WTC11 (cell line): ENCODE measurements at regions not wholly inside any gene's neighbourhood (a gene's known extent, or its start where the extent isn't known, plus 50 kb on each side); places are given as distances from the start of the nearest gene placed in this dataset.

Source experiments
- CREB1 ChIP-seq: sonication (generic); formaldehyde crosslinking; IDR thresholded peaks from 2 replicates; pipeline ENCODE4 v1.8.0; 2023; ENCODE audit warnings: mild to moderate bottlenecking, missing genetic modification reagents
- GABPB1 ChIP-seq: sonication (generic); formaldehyde crosslinking; IDR thresholded peaks from 2 replicates; pipeline ENCODE4 v1.8.1; 2023; ENCODE audit warnings: mild to moderate bottlenecking, missing genetic modification reagents
- NR2C2 ChIP-seq: sonication (generic); formaldehyde crosslinking; IDR thresholded peaks from 2 replicates; pipeline ENCODE4 v1.8.0; 2022; ENCODE audit warnings: mild to moderate bottlenecking, missing genetic modification reagents
- ZNF232 ChIP-seq: sonication (generic); formaldehyde crosslinking; IDR thresholded peaks from 2 replicates; pipeline ENCODE4 v1.8.0; 2022; ENCODE audit warnings: mild to moderate bottlenecking, missing genetic modification reagents
- TF ChIP-seq, protein P1 (sequence below): fragments of 200-600 bp; IDR thresholded peaks from 2 replicates; pipeline ENCODE4 v1.8.0; 2022; ENCODE audit warnings: antibody characterized with exemption
- TF ChIP-seq, protein P2 (sequence below): sonication (generic); formaldehyde crosslinking; IDR thresholded peaks from 2 replicates; pipeline ENCODE4 v1.8.0; 2022; ENCODE audit warnings: mild to moderate bottlenecking, missing genetic modification reagents

DNA sequence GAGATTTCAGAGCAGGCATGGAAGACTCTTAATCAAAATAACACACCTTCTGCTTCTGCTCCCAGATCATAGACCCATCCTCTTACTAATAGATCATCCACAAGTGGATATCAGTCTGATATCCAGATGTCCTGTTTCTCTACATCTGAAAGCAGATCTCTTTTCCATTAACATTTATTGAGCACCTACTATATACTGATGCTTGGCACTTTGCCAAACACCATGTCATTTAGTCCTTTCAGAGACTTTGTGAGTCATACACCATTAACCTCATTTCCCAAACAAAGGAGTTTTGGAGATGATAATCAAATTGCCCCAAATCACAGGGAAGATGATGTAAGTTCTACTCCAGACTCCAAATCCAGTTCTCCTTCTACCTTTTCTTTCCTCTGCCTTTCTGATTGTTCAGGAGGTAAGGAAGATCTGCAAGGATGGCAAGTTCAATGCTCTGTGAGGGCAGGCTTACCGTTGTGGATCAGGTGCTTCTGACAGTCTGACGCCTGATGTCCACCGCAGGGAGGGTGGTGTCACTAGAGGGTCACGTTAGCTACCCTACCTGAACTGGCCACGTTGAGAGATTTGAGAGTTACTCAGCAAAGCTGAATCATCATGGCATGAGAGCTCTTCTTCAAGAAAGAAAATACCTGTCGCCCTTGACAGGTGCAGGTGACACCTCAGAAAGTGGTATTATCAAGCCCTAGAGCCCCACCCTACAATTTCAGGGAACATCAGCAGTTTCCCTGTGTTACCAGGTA lies 269.6 kb upstream of the ZMIZ1 start:
- TF ChIP-seq GABPB1 (no peak), ZNF232 (CRISPR knock-in tag) (no peak), NR2C2 (CRISPR knock-in tag) (no peak), CREB1 (CRISPR knock-in tag) (no peak)
- TF ChIP-seq, protein P1, sequence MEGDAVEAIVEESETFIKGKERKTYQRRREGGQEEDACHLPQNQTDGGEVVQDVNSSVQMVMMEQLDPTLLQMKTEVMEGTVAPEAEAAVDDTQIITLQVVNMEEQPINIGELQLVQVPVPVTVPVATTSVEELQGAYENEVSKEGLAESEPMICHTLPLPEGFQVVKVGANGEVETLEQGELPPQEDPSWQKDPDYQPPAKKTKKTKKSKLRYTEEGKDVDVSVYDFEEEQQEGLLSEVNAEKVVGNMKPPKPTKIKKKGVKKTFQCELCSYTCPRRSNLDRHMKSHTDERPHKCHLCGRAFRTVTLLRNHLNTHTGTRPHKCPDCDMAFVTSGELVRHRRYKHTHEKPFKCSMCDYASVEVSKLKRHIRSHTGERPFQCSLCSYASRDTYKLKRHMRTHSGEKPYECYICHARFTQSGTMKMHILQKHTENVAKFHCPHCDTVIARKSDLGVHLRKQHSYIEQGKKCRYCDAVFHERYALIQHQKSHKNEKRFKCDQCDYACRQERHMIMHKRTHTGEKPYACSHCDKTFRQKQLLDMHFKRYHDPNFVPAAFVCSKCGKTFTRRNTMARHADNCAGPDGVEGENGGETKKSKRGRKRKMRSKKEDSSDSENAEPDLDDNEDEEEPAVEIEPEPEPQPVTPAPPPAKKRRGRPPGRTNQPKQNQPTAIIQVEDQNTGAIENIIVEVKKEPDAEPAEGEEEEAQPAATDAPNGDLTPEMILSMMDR = no peak
- TF ChIP-seq, protein P2, sequence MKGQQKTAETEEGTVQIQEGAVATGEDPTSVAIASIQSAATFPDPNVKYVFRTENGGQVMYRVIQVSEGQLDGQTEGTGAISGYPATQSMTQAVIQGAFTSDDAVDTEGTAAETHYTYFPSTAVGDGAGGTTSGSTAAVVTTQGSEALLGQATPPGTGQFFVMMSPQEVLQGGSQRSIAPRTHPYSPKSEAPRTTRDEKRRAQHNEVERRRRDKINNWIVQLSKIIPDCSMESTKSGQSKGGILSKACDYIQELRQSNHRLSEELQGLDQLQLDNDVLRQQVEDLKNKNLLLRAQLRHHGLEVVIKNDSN (CRISPR knock-in tag) = no peak
